NB4 (cell line): ENCODE measurements at regions not wholly inside any gene's neighbourhood (a gene's known extent, or its start where the extent isn't known, plus 50 kb on each side); places are given as distances from the start of the nearest gene placed in this dataset.

Source experiments
- POLR2A ChIP-seq: IDR thresholded peaks from 2 replicates; pipeline ENCODE4 v1.6.1; 2011; ENCODE audit warnings: mild to moderate bottlenecking; ENCODE audit not compliant: insufficient read length; ENCODE audit errors: extremely low read depth
- TF ChIP-seq, protein P1 (sequence below): IDR thresholded peaks from 2 replicates; pipeline ENCODE4 v1.6.1; 2011; ENCODE audit warnings: low read depth, low read length

DNA sequence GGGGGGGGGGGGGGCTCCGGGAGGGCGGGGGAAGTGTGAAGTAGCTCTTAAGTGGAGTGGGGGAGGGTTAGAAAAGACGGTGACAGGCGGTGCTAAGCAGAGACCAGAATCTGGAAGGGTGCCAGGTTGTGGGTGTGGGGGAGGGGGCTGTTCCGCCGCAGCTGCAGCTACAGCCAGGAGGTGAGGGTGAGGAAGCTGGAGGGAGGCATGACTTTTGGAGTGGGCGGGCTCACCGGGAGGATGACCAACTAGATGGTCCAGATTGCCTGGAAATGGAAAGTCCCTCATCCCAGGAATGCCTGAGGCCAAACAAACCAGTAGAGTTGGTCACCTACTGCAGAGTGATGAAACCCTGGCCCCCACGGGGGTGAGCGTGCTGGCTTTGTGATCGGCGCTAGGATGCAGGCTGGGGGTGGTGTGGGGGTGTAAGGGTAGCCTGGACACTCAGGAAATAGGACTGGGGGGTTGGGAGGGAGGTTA lies 158.1 kb upstream of the SHB start:
- TF ChIP-seq, protein P1, sequence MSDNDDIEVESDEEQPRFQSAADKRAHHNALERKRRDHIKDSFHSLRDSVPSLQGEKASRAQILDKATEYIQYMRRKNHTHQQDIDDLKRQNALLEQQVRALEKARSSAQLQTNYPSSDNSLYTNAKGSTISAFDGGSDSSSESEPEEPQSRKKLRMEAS, result no peak
- TF ChIP-seq POLR2A, result no peak
